Kidney (tissue), 13 donors: ENCODE measurements at regions not wholly inside any gene's neighbourhood (a gene's known extent, or its start where the extent isn't known, plus 50 kb on each side); places are given as distances from the start of the nearest gene placed in this dataset.

Source experiments
- DNase-seq, 5 donors: peaks; one replicate each; pipeline ENCODE4 v3.0.0-alpha.2; 2013 to 2020
- FAIRE-seq: peaks from 2 replicates; lab custom pipeline; 2012; peaks lifted over from hg19 to GRCh38; lab: Jason Lieb, UNC
- H3K27ac ChIP-seq, 2 donors: one replicate each; pipeline ENCODE4 v1.7.0; 2013; ENCODE audit warnings: low read depth in 2 of 2, low read length in 2 of 2, inconsistent platforms in 1 of 2
- H3K27me3 ChIP-seq: one replicate; pipeline ENCODE4 v1.7.1; 2013; ENCODE audit warnings: low read length, inconsistent platforms; ENCODE audit not compliant: control insufficient read depth, insufficient read depth
- H3K36me3 ChIP-seq, 3 donors: one replicate each; pipeline versions ENCODE4 v1.7.0 to v1.7.1; 2013; ENCODE audit warnings: low read length in 3 of 3, control low read depth in 1 of 3, inconsistent platforms in 1 of 3; ENCODE audit not compliant: insufficient read depth in 3 of 3, control insufficient read depth in 2 of 3
- H3K4me1 ChIP-seq, 3 donors: one replicate each; pipeline versions ENCODE4 v1.7.0 to v1.7.1; 2013; ENCODE audit warnings: low read length in 3 of 3, inconsistent platforms in 1 of 3, low read depth in 1 of 3; ENCODE audit not compliant: control insufficient read depth in 2 of 3, insufficient read depth in 2 of 3
- H3K4me3 ChIP-seq, 3 donors: one replicate each; pipeline versions ENCODE4 v1.7.0 to v1.8.1; 2013; ENCODE audit warnings: low read length in 3 of 3, control low read depth in 1 of 3, inconsistent platforms in 1 of 3
- H3K9ac ChIP-seq, 3 donors: one replicate each; pipeline versions ENCODE4 v1.7.0 to v1.7.1; 2013; ENCODE audit warnings: low read length in 3 of 3, control low read depth in 1 of 3, inconsistent platforms in 1 of 3
- H3K9me3 ChIP-seq, 3 donors: one replicate each; pipeline versions ENCODE4 v1.7.0 to v1.7.1; 2013; ENCODE audit warnings: low read length in 3 of 3, control low read depth in 1 of 3, inconsistent platforms in 1 of 3; ENCODE audit not compliant: control insufficient read depth in 2 of 3, insufficient read depth in 1 of 3
- CTCF ChIP-seq: IDR thresholded peaks from 3 replicates; pipeline ENCODE4 v1.5.1; 2012; ENCODE audit warnings: mild to moderate bottlenecking, moderate library complexity, borderline replicate concordance; ENCODE audit not compliant: insufficient read depth; ENCODE audit errors: extremely low read depth
- intact Hi-C: fragments of 100-400 bp; cut with DNase I; formaldehyde crosslinking; loops from one replicate; pipeline ENCODE4 v1.11.1; 2022
- donor health status: control.
- donor health status: control.
- donor health status: control.
- donor health status: control.
- donor health status: control.
- donor health status: DM: yes; HTN: yes; CAD: no.
- donor health status: Normal renal cell carcinoma (clear cell type).

- Histone ChIP-seq H3K36me3 (no peaks in the 10 kb centered on the region), H3K4me1 (peaks cover 0 to 6% (median 3%) of the 10 kb centered on the region in 3 donors), H3K4me3 (no peak overlapping the region), H3K9ac (no peak overlapping the region), H3K27me3 (no peaks in the 10 kb centered on the region), H3K27ac (no peak overlapping the region), H3K9me3 (no peaks in the 10 kb centered on the region)
- FAIRE-seq (no peak), DNase-seq (no peak)
- intact Hi-C loops, result no loop called here
- TF ChIP-seq CTCF, result no peak
Observed at GRCh38 chr16:85356157-85356556, 243.9 kb upstream of the CIBAR2 start.

- Histone ChIP-seq H3K36me3 (no peaks in the 10 kb centered on the region), H3K27me3 (no peaks in the 10 kb centered on the region), H3K9me3 (no peaks in the 10 kb centered on the region), H3K27ac (no peak overlapping the region), H3K4me3 (no peak overlapping the region), H3K4me1 (peaks cover 0 to 6% (median 3%) of the 10 kb centered on the region in 3 donors), H3K9ac (no peak overlapping the region)
- no peak for FAIRE-seq
- intact Hi-C loops, result no loop called here
- no peak for DNase-seq
- TF ChIP-seq CTCF, result no peak
Observed at GRCh38 chr16:85357323-85357722, 245.1 kb upstream of the CIBAR2 start.

- H3K4me1 ChIP-seq, result peaks cover 0 to 6% (median 3%) of the 10 kb centered on the region in 3 donors
- no peak overlapping the region for H3K9ac ChIP-seq
- no peaks in the 10 kb centered on the region for H3K9me3 ChIP-seq
- H3K27me3 ChIP-seq, result no peaks in the 10 kb centered on the region
- DNase-seq (no peak), FAIRE-seq (no peak)
- no peak overlapping the region for H3K27ac ChIP-seq
- intact Hi-C loops, result no loop called here
- no peaks in the 10 kb centered on the region for H3K36me3 ChIP-seq
- TF ChIP-seq CTCF, result no peak
- no peak overlapping the region for H3K4me3 ChIP-seq
Observed at GRCh38 chr16:85357924-85358505, 245.7 kb upstream of the CIBAR2 start.

GRCh38 chr16:85358704-85359146, 246.5 kb upstream of the CIBAR2 start:
- FAIRE-seq, result no peak
- H3K4me1 ChIP-seq, result peaks cover 0 to 6% (median 3%) of the 10 kb centered on the region in 3 donors

More at GRCh38 chr16:85358704-85359146, 246.5 kb upstream of the CIBAR2 start:
- DNase-seq, result no peak
- no peaks in the 10 kb centered on the region for H3K27me3 ChIP-seq
- H3K9me3 ChIP-seq, result no peaks in the 10 kb centered on the region
- H3K36me3 ChIP-seq, result no peaks in the 10 kb centered on the region
- H3K27ac ChIP-seq, result no peak overlapping the region
- no peak overlapping the region for H3K9ac ChIP-seq
- H3K4me3 ChIP-seq, result no peak overlapping the region
- TF ChIP-seq CTCF, result no peak
- intact Hi-C loops, result no loop called here
